Fibroblast of upper back skin (primary cell): ENCODE measurements at regions not wholly inside any gene's neighbourhood (a gene's known extent, or its start where the extent isn't known, plus 50 kb on each side); places are given as distances from the start of the nearest gene placed in this dataset.
A peak's percentile ranks its signal among the peaks of the same experiment; 100 is the strongest.
"Not testable (repeated sequence)": the region's sequence is repeated elsewhere in the genome, so short reads cannot be mapped to it uniquely, and the experiment has no call there.

Source experiments
- DNase-seq: peaks from one replicate; pipeline ENCODE4 v3.0.0-alpha.2; 2013

DNA sequence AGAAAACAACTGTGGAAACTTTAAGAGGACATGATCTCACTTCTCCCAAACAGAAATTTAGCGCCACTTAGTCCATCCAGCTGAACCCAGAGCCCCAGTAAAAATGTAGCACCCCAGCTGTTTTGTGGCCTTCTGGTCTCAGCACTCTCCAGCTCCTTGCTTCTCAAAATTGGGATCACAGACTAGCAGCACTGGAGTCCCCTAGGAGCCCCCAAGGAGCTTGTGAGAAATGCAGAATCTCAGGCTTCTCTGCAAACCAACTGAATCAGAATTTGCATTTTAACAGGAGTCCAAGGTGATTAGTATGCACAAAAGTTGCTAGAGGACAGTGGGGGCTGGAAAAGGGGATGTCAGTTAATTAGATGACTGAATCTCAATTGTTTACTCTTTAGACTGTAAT, 89.8 kb upstream of the FIBIN start:
- DNase-seq, result no peak

DNA sequence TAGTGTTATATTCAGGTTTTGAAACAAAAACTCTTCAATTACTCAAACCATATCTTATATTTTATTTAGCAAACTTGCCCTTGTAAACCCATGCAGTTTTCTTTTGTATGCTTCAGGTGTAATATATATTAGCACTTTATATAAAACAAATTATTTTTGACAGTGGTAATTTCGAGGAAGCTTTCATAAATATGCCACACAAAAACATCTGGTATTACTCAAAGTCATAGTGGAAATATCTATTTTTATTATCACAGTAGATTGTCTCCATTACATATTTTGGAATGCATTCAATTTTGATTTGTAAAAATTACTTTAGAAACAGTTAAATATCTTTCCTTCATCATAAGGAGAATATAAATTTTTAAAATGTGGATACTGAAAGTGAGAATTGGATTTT, 89.1 kb upstream of the FIBIN start:
- DNase-seq, result no peak

DNA sequence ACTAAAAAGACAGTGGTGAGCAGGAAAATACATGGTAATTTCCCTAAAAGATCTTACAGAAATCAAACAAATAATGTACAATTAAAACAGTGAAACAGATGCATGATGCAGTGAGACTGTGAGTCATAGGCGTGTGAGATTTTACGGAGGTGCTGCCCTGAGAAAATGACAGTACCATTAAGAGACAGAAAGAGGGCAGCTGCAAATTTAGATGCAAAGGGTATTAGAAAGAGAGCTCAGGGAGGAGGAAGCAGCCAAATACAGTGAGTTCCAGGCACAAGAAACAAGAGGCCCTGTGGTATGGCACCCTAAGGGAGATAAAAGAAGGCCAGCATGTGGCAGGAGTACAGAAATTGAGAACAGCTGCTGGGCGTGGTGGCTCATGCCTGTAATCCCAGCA, 88.5 kb upstream of the FIBIN start:
- peak; percentile 41 for DNase-seq

DNA sequence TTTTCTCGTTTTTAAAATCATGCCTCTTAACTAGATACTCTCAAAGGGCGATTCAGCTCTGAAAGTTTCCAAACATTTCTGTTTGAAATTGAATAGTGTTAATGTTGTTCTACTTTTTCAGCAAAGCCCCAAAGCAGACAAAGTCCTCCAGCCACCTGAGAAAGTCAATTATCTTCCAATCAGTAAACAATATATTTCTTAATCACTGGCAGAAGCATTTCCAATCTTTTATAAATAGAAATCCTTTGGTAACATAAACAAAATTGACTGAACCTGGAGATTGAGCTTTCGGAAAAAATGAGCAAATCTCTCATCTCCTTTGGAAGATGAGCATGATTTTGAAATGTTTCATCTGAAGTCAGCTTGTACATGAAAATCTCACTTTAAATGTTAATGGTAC, 84.4 kb upstream of the FIBIN start:
- no peak for DNase-seq

DNA sequence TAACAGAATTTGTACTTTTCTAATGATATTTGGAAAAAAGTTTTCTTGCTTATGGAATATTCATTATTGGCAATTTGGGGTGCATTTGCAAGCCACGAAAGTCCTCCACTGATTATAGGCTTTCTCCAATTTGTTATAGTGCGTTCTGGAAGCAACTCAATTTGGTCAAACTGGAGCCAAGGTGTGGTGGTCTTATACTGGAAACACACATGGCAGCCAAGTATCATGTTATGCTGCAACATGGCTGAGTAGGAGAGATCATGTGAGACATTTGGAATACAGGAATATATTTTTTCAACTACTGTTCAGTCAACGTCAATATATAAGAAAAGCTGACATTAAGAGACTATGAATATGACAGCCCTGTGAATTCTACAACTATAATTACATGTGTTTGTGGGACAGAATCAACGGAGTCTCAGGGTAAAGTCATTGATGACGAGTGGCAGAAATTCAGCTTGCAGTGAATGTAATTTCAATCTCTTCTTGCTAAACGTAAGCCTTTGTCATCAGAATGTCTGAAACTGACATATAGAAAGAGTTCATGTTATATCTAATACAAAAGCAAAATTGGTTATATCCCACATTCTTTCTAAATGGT, 83.8 kb upstream of the FIBIN start:
- DNase-seq, result no peak

DNA sequence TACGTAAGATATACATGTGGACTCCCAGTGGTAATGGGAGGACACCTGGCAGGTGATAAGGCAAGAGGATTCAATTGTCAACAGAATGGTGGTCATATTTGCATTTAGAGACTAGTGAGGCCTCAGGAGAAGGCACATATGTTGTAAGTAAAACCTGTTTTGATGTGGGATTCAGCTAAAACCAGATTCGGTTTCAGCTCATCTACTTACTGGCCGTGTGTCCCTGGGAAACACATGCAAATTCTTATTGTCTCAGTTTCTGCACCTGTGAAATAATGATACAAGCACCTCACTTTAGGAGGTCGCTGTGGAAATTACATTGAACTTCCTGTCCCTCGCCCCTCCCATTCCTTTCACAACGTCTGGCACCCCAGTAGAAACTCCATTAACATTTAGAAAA, 78.9 kb upstream of the FIBIN start:
- no peak for DNase-seq

DNA sequence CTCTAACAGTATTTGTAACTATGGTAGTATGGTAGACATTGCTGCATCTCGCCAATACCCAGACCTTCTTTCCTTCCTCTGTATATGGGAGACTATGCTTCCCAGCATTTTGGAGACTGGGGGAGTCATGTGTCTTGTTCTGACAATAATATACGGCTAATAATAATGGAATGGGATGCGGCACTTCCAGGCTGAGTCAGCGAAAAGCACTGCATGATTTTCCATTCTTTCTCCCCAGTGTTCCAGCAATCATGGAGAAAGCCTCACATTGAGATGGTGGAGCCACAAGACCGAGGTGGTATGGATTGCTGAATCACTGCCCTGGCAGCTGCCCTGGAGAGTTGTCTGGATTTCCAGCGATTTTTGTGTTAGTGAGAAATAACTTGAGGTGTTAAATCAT, 77.1 kb upstream of the FIBIN start:
- peak; percentile 20 for DNase-seq

DNA sequence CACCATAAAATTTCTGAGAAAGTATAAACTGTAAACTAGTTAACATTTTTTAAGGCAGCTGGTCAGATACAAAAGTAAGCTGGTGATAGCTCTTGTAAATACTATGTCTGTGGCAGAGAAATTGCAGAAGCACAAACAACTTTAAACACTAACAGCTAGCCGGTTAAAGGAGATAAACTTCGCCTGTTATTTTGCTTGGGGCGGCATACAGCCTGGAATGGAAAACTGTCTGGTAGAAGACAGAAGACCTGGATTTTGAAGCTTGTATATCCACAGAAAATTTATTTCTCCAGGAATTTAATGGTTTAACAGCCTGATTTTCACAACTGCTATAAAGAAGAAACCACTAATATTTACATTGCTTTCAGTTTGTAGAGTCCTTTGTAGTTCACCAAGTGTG, 65.3 kb upstream of the FIBIN start:
- DNase-seq, result no peak

DNA sequence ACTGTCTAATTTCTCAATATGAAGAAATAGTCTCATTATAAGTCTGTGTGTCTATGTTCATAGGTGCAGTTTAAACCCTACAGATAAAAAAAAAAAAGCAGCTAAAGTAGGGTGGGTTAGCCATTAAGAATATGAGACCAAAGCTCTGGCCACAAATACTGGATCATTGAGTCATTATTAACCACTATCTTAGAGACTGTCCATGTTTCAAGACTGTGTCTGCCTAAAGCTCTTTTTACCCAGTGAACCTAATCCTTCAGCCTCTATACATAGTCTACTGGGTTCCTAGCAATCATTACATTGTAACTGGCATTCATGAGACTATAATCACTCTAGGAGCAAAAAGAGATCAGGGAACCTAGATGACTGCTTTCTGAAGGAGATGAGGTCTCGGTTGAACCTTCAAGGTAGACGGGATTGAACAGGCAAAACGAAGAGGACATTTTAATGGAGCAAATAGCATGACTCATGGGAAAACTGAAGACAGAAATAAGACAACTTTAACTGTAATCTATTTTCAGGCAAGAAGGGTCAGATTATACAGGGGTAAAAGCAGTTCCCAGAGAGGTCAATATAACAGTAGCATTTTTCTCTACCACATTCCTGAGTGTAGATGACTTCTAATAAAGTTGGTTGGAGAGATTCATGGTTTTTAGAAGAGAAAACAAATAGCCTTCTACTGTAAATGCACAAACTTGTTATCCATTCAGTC, 64.0 kb upstream of the FIBIN start:
- DNase-seq, result no peak

DNA sequence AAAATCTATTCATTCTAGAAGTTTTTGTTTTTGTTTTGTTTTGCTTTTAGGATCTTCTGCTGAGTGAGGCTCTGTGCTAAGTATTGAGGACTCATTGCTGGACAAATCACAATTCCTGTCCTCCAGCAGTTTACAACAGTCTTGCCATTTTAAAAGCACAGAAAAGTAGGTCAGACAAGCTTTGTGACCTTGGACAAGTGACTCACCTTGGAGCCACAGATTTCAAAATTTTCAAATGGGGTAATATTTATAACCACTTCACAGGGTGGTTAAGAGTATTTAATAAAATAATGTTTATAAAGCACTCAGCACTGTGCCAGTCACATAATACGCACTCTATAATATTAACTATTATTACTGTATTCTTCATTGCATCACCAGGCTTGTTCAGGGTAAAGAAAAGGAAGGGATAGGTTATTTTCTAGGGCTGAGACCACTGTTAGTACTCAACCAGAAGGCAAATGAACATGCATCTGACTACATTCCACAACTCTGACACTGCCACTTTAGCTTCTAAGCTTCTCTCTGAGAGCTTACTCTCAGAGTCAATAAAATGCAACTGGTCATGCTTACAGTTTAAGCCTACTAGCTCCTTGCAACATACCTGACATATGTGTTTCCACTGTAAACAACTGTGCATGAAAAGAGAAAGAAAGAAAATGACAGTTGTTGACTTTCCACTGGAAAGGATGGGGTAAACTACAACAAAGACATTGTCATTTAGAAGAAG, 63.2 kb upstream of the FIBIN start:
- DNase-seq, result peak; percentile 85

DNA sequence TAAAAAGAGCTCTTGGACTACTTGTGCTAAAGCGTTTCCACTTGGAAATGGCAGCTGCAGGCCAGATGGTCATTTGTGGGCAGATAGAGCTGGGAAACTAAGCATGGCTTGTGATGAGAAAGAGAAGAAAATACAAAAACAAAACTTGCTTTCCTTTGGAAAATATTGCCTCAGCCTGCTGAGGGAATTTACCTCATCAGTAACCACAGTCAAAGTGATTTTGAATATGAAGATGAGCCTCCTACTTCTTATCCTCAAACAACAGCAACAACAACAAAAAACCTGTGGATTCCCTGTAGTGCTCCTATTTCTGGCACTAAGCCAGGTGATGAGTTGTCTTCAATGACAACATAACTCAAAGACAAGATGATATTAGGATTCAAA, 62.7 kb upstream of the FIBIN start:
- peak; percentile 69 for DNase-seq

DNA sequence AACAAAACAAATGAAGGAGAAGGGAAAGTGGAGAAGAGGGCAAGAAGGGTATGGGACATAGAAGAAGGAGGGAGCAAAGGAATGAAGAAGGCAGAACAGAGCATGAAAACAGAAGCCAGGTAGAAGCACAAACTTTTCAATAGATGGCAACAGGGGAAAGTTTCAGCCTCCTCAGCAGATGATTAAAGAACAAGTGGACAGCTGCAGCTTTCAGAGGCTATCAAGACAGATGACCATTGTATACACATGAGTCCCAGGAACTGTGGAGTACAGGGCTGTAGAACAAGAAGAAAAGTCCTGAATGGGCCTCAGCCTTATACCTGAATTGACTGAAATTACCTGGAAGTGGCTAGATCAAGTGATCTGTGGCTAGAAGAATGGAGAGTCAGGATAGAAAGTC, 62.0 kb upstream of the FIBIN start:
- no peak for DNase-seq

DNA sequence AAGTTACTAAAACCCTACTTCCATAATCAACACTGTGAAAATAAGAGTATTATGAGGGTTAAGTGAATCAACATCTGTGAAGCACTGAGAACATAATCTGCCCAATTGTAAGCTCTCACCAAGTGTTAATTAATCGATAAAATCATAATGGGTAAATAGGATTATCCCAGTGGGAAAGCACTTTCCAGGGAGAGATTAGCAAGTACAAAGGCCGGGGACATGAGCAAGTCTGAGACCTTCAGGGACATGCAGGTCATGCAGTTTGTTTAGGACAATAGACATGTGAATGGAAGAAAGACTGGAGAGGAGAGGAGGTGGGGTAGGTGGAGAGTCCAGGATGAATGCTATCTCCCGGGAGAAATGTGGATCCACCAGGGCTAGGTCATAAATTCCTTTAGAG, 57.8 kb upstream of the FIBIN start:
- no peak for DNase-seq

DNA sequence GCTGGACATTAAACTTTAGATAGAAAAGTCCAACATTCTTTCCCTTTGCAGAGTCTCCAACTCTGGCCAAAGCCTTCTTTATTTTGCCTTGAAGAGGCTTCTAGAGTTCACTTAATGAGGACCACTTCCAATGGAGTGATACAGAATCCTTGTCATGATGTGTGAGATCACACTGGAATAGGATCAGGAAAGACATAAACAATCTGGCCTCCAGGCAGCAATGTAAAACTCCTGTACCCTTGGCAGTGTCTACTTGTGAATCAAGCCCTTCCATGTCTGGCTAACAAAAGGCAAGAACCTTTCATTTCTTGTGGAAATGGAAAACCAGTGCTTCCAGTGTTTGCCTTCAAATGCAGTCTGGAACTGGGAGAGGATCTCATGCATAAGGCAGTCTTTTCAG, 56.5 kb upstream of the FIBIN start:
- no peak for DNase-seq

DNA sequence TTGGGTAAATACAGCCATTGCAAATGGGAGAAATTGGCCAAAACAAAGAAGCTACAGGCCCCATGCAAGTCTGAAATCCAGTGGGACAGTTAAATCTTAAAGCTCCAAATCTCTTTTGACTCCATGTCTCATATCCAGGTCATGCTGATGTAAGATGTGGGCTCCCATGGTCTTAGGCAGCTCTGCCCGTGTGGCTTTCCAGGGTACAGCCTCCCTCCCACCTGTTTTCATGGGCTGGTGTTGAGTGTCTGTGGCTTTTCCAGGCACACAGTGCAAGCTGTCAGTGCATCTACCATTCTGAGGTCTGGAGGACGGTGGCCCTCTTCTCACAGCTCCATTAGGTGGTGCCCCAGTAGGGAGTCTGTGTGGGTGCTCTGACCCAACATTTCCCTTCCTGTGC, 53.4 kb upstream of the FIBIN start:
- not testable (repeated sequence) for DNase-seq

DNA sequence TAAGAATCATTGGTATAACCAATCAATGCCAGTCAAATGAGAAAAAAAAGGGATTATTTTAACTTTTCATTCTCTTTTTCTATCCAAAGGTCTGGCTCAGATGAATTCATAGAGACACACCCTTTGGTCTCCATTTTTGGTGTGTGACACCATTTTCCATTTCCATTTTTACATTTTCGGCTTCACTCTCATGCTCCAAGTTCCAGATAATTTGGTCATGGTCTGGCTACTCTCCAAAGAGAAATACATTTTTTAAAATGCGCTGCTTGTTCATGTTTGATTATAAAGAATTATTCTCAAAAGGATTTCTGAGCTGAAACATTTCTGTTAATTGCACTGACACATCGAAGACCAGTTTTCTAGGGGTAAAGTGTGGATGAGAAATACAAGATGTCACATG, 51.6 kb upstream of the FIBIN start:
- DNase-seq, result no peak

DNA sequence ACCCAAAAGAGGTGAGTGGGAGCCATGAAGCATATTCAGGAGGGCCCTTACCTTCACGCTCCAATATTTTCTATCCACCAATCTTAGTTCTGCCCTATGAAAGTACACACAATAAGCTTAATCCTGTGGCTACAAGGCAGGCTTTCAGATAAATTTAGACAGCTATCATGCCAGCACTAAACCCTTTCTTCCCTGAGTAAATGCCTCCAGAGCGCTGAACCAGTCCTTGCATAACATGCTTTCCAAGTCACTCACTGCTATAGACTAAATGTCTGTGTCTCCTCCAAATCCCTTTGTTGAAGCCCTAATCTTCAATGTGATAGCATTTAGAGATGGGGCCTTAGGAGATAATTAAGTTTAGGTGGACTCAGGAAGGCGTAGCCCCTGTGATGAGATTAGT, 50.3 kb upstream of the FIBIN start:
- DNase-seq, result no peak
